ENCODE measurements at regions not wholly inside any gene's neighbourhood (a gene's known extent, or its start where the extent isn't known, plus 50 kb on each side); places are given as distances from the start of the nearest gene placed in this dataset.

DNA sequence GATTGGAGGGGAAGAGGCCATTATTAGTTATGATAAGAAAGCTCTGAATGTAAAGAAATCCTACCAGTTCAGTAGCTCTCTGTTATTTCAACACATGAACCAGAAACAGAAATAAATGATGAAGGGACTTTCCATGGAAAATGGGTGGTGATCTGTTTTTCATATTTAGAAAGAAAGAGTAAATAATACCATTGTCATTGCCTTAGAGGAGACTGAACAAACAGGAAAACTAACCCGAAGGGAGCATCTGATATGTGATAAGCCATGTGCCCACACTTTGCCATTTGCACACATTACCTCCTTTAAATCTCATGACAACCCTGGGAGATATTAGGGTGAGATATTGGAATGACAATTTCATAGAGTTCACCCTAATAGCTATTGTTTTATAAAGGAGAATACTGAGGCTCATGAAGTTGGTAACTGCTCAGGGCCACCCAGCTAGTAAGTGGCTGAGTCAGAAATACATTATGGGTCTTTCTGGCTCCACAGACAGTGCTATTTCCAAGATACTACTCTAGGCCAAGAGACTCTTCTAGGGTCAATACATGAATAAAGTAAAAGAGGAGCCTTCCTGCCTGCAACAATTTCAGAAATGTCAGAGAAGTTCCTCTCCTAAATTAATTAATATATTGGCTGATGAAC is 111.0 kb upstream of the SLIT3 start:
- no peak for ATAC-seq (ENCODE audit: insufficient number of reproducible peaks, low FRiP score, low read depth)
- TF ChIP-seq CTCF (IDR thresholded peaks at IDR 0.05) = no peak
- Histone ChIP-seq H3K27ac (no peak overlapping the region), H3K27me3 (replicated peaks; ENCODE audit: insufficient read depth) (no peaks in the 10 kb centered on the region), H3K36me3 (no peaks in the 10 kb centered on the region), H3K4me3 (no peak overlapping the region), H3K9me3 (no peaks in the 10 kb centered on the region), H3K4me1 (ENCODE audit: control insufficient read depth in 1 of 2, low read depth in 2 of 2) (peaks cover 0 to 4% of the 10 kb centered on the region in 2 donors)
- DNase-seq (ENCODE audit: low spot score) = no peak

DNA sequence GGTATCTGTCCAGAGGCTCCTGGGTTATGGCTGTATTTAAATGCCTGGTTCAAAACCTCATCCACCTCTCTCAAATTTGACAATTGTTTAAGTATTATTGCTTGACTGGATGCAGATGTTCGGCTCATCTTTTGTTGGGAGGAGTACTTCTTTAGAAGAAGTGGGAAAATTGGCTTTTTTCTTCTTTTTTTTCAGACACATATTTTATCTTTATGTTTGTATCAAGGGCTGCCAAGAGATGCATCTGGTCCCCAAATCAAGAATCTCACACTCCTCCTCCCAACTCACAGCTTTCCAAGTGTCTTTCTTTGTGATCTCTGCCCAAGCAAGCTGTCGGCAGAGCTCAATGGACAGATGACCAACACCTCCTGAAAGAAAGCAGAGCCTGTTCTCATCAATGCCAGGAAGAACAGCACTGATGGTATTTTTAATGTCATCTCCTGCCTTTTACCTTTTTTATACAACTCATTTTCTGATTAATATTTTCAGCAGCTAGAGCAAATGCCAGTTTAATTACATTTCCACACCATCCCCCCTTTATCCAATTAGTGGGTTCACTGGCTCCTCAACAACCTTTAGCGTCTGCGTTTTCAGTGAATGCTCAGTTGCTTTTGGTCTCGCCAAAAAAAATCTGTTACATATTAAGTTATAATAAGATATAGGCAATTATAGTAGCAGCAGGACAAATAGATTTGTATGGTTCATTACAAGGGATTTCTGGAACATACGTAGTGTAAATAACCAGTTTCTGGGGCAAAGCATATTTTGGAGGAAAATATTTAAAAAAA is 110.3 kb upstream of the SLIT3 start:
- Histone ChIP-seq H3K27me3 (replicated peaks; ENCODE audit: insufficient read depth) (no peaks in the 10 kb centered on the region), H3K36me3 (no peaks in the 10 kb centered on the region), H3K9me3 (no peaks in the 10 kb centered on the region), H3K4me1 (ENCODE audit: control insufficient read depth in 1 of 2, low read depth in 2 of 2) (no peaks in the 10 kb centered on the region), H3K27ac (no peak overlapping the region), H3K4me3 (no peak overlapping the region)
- DNase-seq (ENCODE audit: low spot score) (no peak), ATAC-seq (ENCODE audit: insufficient number of reproducible peaks, low FRiP score, low read depth) (no peak)
- no peak for TF ChIP-seq CTCF (IDR thresholded peaks at IDR 0.05)

DNA sequence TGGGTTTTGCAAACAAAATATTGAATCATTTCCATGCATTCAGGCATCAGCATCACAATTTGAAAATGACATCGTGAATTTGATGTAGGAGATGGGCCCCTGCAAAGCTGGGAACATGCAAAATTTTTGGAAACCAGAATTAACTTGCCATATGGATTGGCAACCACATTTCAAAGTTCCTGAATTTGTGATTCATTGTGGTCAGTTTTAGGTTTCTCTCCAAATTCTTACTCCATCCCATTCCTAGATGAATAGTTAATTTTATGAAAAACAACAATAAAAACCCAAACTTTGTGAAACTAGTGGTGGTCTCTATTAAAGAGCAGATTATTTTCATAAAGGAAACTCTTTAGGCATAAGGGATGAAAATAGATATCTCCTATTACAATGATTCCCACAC is 107.8 kb upstream of the SLIT3 start:
- no peaks in the 10 kb centered on the region for H3K9me3 ChIP-seq
- no peak overlapping the region for H3K27ac ChIP-seq
- ATAC-seq (ENCODE audit: insufficient number of reproducible peaks, low FRiP score, low read depth) (no peak), DNase-seq (ENCODE audit: low spot score) (no peak)
- H3K4me3 ChIP-seq = no peak overlapping the region
- H3K4me1 ChIP-seq (ENCODE audit: control insufficient read depth in 1 of 2, low read depth in 2 of 2) = no peaks in the 10 kb centered on the region
- no peaks in the 10 kb centered on the region for H3K36me3 ChIP-seq
- H3K27me3 ChIP-seq (replicated peaks; ENCODE audit: insufficient read depth) = no peaks in the 10 kb centered on the region
- TF ChIP-seq CTCF (IDR thresholded peaks at IDR 0.05) = no peak

DNA sequence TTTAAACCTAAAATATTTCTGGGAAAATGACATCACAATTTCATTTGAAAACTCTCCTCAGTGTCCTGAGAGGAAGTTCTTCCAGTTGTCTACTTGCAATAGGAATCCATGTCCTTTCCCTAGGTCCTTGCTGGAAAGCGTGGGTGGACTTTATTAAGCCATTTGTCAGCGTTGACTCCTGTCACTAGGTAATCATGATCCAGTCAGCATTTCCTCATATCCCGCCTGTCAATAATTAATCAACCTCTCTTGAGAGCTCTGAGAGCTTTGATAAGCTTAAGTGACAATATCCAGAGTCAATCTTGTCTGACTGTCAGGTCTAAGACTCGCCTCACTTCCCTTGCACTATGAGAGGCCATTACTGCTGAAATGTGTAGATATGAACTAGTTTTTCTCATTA is 107.2 kb upstream of the SLIT3 start:
- Histone ChIP-seq H3K36me3 (no peaks in the 10 kb centered on the region), H3K27me3 (replicated peaks; ENCODE audit: insufficient read depth) (no peaks in the 10 kb centered on the region), H3K27ac (no peak overlapping the region), H3K4me3 (no peak overlapping the region), H3K9me3 (no peaks in the 10 kb centered on the region), H3K4me1 (ENCODE audit: control insufficient read depth in 1 of 2, low read depth in 2 of 2) (no peaks in the 10 kb centered on the region)
- TF ChIP-seq CTCF (IDR thresholded peaks at IDR 0.05) = no peak
- no peak for ATAC-seq (ENCODE audit: insufficient number of reproducible peaks, low FRiP score, low read depth)
- no peak for DNase-seq (ENCODE audit: low spot score)

DNA sequence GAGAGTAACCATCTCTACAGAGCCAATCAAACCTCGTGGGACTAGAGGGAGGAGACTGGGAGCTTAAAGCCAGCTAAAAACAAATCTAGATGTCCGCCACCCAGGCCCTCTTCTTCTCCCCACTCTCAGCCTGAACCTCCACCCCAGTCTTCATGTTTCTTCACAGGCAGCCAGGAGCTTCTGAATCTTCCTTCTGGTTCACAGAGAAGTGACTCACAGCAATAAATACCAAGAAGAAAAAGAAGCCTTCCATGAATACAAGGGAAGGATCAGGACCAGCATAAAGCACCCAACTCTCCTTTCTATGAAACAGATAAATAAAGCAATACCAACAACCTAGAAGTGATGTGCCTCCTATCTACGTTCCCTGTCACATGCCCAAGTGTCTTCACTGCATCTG is 103.3 kb upstream of the SLIT3 start:
- H3K4me3 ChIP-seq = no peak overlapping the region
- no peaks in the 10 kb centered on the region for H3K27me3 ChIP-seq (replicated peaks; ENCODE audit: insufficient read depth)
- TF ChIP-seq CTCF (IDR thresholded peaks at IDR 0.05) = no peak
- ATAC-seq (ENCODE audit: insufficient number of reproducible peaks, low FRiP score, low read depth) = no peak
- H3K27ac ChIP-seq = no peak overlapping the region
- H3K9me3 ChIP-seq = no peaks in the 10 kb centered on the region
- no peak for DNase-seq (ENCODE audit: low spot score)
- H3K4me1 ChIP-seq (ENCODE audit: control insufficient read depth in 1 of 2, low read depth in 2 of 2) = no peaks in the 10 kb centered on the region
- H3K36me3 ChIP-seq = no peaks in the 10 kb centered on the region

Data from thoracic aorta (tissue), 2 donors.